ENCODE measurements at regions not wholly inside any gene's neighbourhood (a gene's known extent, or its start where the extent isn't known, plus 50 kb on each side); places are given as distances from the start of the nearest gene placed in this dataset.

- Histone ChIP-seq H4K8ac (ENCODE audit: low read depth in 2 of 2, low read length in 2 of 2) (no peak overlapping the region), H2BK5ac (ENCODE audit: low read depth, low read length, poor library complexity, severe bottlenecking) (no peak overlapping the region), H4K91ac (ENCODE audit: insufficient read depth, low read depth, low read length) (no peak overlapping the region), H3K9me3 (ENCODE audit: control insufficient read depth, insufficient read depth, low read length) (no peaks in the 10 kb centered on the region), H3K36me3 (ENCODE audit: control insufficient read depth, insufficient read depth, low read length) (no peaks in the 10 kb centered on the region), H4K5ac (ENCODE audit: low read depth, low read length) (no peak overlapping the region), H3K4me2 (ENCODE audit: low read depth, low read length) (no peak overlapping the region), H3K4ac (ENCODE audit: low read depth, low read length) (no peak overlapping the region), H3K9me1 (ENCODE audit: insufficient read depth, low read length) (no peaks in the 10 kb centered on the region), H3K4me1 (ENCODE audit: control insufficient read depth, insufficient read depth, low read length) (no peaks in the 10 kb centered on the region), H3K79me1 (ENCODE audit: low read depth in 1 of 2, low read length in 2 of 2) (no peaks in the 10 kb centered on the region), H2AFZ (replicated peaks; ENCODE audit: low read length, poor library complexity) (no peak overlapping the region), H2AK9ac (replicated peaks; ENCODE audit: low read depth, low read length, poor library complexity) (no peak overlapping the region), H2BK120ac (ENCODE audit: low read depth, low read length) (no peak overlapping the region), H4K20me1 (ENCODE audit: insufficient read depth, low read length) (no peaks in the 10 kb centered on the region), H3K27ac (ENCODE audit: insufficient read depth, low read length) (no peak overlapping the region), H3K4me3 (ENCODE audit: insufficient read depth, low read depth, low read length) (no peak overlapping the region), H3K9ac (ENCODE audit: low read depth, low read length) (no peak overlapping the region), H2BK20ac (ENCODE audit: low read depth, low read length) (no peak overlapping the region), H3K27me3 (ENCODE audit: control insufficient read depth, insufficient read depth, low read length) (peaks cover 9% of the 10 kb centered on the region; the same call in 1 of the 2 replicates), H2AK5ac (ENCODE audit: low read depth, low read length) (no peak overlapping the region), H3K56ac (ENCODE audit: extremely low read depth, insufficient read depth, low read length) (no peak overlapping the region), H2BK15ac (ENCODE audit: low read depth, low read length) (no peak overlapping the region), H3K18ac (ENCODE audit: low read depth, low read length) (no peak overlapping the region), H3K14ac (replicated peaks; ENCODE audit: low read depth, low read length) (no peak overlapping the region), H3K23ac (ENCODE audit: low read depth, low read length) (no peak overlapping the region)
- in situ Hi-C loops (cut with MboI; ENCODE audit: low sequenced_read_pairs) (no loop called here), intact Hi-C loops (cut with micrococcal nuclease) (no loop called here), dilution Hi-C loops (cut with HindIII; ENCODE audit: low sequenced_read_pairs, unreplicated experiment) (no loop called here)
- ATAC-seq (ENCODE audit: low read depth) (no peak), DNase-seq (no peak)
- POLR2A ChIA-PET (ENCODE audit: unreplicated experiment), result no interaction called here
- 82% methylated on average over 33 of the region's 67 CpGs; no CpG with 5 or more reads in 1 of the 2 experiments for WGBS, 2 experiments (ENCODE audit: extremely low coverage in 2 of 2, insufficient read length in 1 of 2)
- no TSS peak for BruUV-seq (replicated peaks)
- no peak for TF ChIP-seq MAFK (IDR thresholded peaks at IDR 0.05; ENCODE audit: low read depth, low read length)
- CTCF ChIA-PET, result no interaction called here
Measured at GRCh38 chr12:132406493-132407450, 77.4 kb upstream of the GALNT9 start.

Data from IMR-90 (cell line).